ENCODE measurements at regions not wholly inside any gene's neighbourhood (a gene's known extent, or its start where the extent isn't known, plus 50 kb on each side); places are given as distances from the start of the nearest gene placed in this dataset.

DNA sequence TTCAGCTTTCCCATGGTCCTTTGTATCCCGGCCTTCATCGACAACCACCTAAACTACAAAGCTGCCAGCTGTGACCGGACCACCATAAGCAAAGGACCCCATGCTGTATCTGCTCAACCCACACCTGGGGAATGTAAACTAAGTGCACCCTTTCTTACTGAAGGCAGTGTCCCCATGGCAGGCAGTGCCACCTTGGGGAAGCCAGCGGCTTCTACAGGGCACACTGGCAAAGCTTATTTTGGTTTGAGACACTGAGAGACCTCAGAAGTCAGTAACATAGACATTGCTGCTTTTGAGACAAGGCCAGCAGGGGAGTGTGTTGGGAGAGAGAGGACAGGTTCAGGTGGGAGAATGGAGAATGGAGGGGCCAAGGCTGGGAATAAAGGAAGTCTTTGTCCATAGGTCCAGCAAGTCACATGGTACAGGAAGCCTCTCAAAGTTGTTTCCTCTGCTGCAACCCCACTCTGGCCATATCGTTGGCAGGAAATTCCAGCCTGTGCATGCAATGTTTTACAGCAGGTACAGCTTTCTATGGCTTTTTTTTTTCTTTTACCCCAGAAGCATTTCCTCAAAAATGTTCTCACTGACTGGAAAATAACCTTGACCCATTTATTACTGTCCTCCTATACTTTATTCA is 85.9 kb upstream of the NPVF start:
- TF ChIP-seq CTCF (IDR thresholded peaks at IDR 0.05 in 4 of 5, conservative IDR thresholded peaks at IDR 0.05 in 1 of 5), result no peak
- no peak for TF ChIP-seq POLR2A (IDR thresholded peaks at IDR 0.05)

Measured in gastrocnemius medialis (tissue), 4 donors.